DMS53 (cell line): ENCODE measurements at regions not wholly inside any gene's neighbourhood (a gene's known extent, or its start where the extent isn't known, plus 50 kb on each side); places are given as distances from the start of the nearest gene placed in this dataset.
"Not testable (repeated sequence)": the region's sequence is repeated elsewhere in the genome, so short reads cannot be mapped to it uniquely, and the experiment has no call there.

Experiments
- DNase-seq: peaks from one replicate; lab custom pipeline; 2025; lab: John Stamatoyannopoulos, UW

- no peak for DNase-seq
Observed at GRCh38 chr9:73344060-73344459, 192.4 kb downstream of the ANXA1 start.

DNA sequence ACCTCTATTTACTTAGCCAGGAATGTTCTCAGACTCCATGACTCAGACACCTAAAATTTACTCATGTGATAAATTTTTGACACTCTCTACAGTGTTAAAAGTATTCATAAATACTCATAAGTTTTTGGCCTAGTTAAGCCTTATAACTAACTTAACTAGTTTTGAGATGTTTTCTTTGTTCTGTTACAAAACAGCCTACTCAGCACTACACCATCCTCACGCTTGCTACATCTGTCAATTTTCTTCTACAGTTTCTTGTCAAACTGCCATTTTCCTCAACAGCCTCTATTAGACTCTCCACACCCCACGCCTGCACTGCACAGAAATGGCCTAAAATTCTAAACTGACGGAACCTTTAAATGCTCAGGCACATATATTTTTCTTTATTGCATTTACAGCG, 195.5 kb downstream of the ANXA1 start:
- DNase-seq: no peak

- DNase-seq: no peak
Observed at GRCh38 chr9:73347720-73348119, 196.1 kb downstream of the ANXA1 start.

GRCh38 chr9:73348471-73348870, 196.8 kb downstream of the ANXA1 start:
- peak; percentile 7 for DNase-seq

GRCh38 chr9:73349476-73349875, 197.8 kb downstream of the ANXA1 start:
- DNase-seq: no peak

DNA sequence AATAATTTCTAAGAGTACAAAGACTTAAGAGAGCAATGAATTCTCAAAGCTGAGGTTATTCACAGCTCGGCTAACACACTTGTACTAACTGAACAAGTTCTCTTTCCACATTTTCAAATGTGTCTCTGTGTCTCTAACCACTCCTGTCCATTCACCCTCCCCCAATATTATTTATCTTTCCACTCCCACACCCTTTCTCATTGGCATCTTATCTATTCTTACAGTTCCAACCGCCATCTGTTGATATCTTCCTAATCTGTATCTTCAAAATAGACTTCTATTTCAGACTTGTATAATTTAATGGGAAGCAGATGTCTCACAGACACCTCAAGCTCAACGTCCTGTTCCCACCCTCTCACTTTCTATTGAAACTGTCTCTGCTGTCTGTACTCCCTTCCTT, 205.9 kb downstream of the ANXA1 start:
- DNase-seq: no peak

DNA sequence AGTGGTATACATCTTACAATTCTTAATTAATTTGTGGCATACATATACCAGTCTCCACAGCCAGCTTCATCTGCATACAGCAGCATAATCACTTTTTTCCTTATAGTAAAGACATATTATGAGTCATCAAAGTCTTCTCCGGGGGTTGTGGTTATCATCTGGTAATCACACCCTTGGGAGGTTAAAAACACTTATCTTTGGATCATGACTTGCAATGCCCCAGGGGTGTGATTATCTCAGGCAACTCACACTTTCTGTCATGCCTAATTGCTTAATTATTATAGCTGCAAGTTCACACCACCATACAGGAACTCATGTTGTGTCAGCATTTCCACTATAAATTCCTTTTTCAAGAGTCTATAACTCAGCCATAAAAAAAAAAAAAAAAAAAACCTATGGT, 218.4 kb downstream of the ANXA1 start:
- DNase-seq: no peak

- no peak for DNase-seq
Observed at GRCh38 chr9:73371801-73372200, 220.1 kb downstream of the ANXA1 start.

DNA sequence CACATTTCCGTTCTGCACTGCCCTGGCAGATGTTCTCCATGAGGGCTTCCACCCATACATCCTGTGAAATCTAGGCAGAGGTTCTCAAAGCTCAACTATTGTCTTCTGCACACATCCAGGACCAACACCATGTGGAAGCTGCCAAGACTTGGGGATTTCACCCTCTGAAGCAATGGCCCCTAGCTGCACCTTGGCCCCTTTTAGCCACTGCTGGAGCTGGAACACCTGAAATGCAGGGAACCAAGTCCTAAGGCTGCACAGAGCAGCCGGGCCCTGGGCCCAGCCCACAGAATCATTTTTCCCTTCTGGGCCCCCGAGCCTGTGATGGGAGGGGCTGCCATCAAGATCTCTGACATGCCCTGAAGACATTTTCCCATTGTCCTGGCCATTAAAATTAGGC, 228.7 kb downstream of the ANXA1 start:
- no peak for DNase-seq

GRCh38 chr9:73402081-73403028, 250.7 kb downstream of the ANXA1 start:
- DNase-seq: no peak

DNA sequence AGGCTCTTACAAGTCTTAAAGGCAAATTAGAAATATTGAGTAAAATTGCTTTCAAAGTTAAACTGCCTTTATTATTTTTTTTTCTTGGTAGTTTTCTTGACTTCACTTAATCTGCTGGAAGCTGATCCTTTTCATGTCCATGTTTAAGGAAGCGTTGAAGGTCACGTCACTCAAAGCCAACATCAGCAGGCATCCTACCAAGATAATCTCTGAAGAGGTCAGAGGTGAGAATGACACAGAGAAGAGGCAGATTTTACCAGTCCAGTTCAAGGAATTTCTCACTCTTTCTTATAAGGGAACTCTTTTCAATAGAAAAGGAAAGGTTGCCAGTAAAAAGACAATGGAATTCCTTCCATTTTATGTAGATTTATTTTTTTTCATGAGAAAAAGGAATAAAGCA, 259.8 kb downstream of the ANXA1 start:
- DNase-seq: no peak

DNA sequence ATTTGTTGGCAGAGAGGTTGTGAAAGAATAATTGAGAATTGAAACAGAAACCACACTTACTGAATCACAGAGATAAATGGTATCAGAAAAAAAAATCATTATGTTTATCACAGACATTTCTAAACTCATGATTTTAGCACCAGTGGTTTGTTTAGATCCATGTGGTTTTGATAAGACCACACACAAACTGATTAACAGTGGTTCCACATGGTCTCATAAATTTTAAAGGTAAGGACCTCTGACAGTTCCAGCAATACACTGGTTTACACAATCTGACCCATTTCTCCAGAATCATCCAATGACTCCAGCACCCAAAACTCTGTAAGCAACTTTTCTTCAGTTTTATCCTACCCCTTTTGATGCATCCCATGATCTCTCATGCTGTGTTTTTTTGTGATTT, 261.2 kb downstream of the ANXA1 start:
- DNase-seq: no peak

DNA sequence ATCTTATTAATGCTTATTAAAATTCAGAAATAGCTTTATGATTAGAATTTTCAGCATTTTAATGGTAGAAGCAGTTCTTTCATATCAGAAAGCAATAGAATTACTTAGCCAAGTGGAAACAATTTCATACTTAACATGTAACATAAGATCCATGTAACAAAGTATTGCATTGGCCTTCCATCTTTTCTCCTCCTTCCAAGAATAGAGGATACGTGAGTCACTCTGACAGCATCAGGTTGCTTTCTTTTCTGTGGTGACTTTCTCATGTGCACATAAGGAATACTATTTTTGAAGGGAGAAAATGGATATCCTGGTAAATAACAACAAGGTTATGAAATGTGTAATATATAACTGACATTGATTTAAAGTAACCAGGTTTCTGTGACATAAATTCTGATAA, 272.2 kb downstream of the ANXA1 start:
- DNase-seq: no peak

- peak; percentile 9 for DNase-seq
Observed at GRCh38 chr9:73426269-73426668, 274.6 kb downstream of the ANXA1 start.

DNA sequence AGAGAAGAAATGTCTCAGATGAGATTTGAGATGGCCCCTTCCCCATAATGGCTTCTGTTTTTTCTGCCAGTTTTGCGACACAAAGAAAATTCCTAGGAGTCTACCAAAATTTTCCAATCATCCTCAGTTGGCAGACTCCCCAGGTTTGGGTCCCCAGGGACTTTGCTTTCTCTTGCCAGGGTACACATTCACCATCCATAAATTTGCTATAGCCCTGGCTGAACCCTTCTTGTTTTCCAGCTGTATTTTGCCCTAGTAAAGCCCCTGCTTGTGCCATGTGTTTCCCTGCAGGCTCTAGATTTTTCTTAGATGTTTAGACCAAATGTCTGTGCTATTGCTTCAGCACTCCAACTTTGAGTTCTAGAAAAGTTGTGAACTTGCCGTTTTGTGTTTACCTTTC, 283.2 kb downstream of the ANXA1 start:
- no peak for DNase-seq

GRCh38 chr9:73437758-73438157, 286.1 kb downstream of the ANXA1 start:
- DNase-seq: peak; percentile 5

GRCh38 chr9:73439839-73440238, 288.2 kb downstream of the ANXA1 start:
- not testable (repeated sequence) for DNase-seq

- DNase-seq: peak; percentile 19
Observed at GRCh38 chr9:73441223-73441622, 289.6 kb downstream of the ANXA1 start.

DNA sequence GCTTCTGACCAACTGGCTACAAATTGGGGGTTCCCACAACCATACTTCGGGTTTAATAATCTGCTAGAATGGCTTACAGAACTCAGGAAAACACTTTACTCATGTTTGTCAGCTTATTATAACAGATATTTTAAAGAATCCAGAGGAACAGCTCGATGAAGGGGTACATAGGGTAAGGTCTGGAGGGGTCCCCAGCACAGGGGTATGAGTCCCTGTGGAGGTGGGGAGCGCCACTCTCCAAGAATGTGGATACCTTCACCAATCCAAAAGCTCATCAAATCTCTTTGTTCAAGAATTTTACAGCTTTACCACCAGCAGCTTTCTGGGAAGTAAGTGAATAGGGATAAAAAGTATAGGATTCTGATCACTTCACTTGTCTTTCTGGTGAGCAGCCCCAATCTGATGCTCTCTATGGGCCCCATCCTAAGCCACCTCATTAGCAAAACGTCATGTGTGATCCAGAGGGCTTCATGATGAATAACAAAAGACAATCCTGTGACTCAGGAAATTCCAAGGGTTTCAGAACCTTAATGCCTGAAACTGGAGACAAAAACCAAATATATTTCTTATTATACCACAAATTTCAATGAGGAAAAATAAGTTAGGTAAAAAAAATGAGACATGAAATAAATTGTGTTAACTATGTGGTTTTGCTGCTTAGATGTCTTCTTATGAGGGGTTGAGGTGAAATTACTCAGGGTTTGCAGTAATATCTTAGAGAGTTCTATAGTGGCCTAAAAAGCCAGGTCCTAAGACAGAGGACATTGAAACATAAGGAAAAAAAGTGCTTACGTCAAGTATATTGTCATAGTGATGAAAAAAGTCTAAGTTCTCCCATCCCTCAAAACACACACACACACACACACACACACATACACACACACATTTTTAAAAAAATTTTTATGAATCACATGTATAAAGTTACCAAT, 290.5 kb downstream of the ANXA1 start:
- DNase-seq: no peak

GRCh38 chr9:73444821-73445220, 293.2 kb downstream of the ANXA1 start:
- DNase-seq: no peak

DNA sequence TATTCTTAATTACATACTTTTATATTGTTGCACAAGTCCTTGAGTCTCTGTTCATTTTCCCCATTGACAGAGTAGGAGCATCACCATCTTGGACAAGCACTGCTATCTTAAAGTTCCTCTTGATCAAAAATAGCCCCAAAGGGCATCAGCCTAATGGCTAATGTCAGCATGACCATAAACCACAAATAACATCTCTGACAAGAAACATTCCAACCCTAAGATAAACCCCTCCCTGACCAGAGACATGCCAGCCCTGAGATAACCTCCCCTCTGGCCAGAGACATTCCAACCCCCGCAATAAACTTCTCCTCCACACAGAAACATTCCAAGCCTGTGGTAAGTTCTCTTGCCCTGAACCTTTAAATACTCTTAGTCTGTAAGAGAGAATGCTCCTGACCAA, 293.7 kb downstream of the ANXA1 start:
- not testable (repeated sequence) for DNase-seq

GRCh38 chr9:73446306-73446705, 294.6 kb downstream of the ANXA1 start:
- no peak for DNase-seq

DNA sequence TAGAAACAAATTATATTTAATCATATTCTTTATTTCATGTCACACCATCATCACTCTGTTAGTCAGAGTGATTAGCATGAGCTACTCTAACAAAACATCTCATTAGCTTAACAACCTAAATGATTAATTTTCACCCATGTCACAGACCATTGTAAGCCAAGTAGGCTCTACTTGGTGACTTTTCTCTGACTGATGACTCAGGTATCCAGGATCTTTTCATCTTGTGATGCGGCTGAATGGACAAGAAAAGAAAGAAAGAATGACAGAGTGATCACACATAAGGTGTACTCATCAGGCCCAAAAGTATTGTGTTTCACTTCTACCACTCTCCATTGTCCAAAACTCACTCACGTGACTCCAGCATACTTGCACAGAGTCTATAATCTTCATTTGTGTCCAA, 299.3 kb downstream of the ANXA1 start:
- peak; percentile 62 for DNase-seq
